Adipocyte (in vitro differentiated cells): ENCODE measurements at regions not wholly inside any gene's neighbourhood (a gene's known extent, or its start where the extent isn't known, plus 50 kb on each side); places are given as distances from the start of the nearest gene placed in this dataset.

Source experiments
- DNase-seq: peaks from one replicate; pipeline ENCODE4 v3.0.0-alpha.2; 2015; ENCODE audit warnings: low read depth
- H3K27me3 ChIP-seq: replicated peaks from 2 replicates; pipeline ENCODE4 v1.7.0; 2013; ENCODE audit warnings: mild to moderate bottlenecking, low read length, moderate library complexity; ENCODE audit not compliant: control insufficient read depth, insufficient read depth
- H3K36me3 ChIP-seq: 2 replicates; pipeline ENCODE4 v1.7.0; 2013; ENCODE audit warnings: low read length, mild to moderate bottlenecking, moderate library complexity; ENCODE audit not compliant: control insufficient read depth, insufficient read depth, severe bottlenecking
- H3K4me1 ChIP-seq: 2 replicates; pipeline ENCODE4 v1.7.0; 2013; ENCODE audit warnings: mild to moderate bottlenecking, low read length, moderate library complexity; ENCODE audit not compliant: control insufficient read depth, insufficient read depth
- H3K4me3 ChIP-seq: 2 replicates; pipeline ENCODE4 v1.7.0; 2013; ENCODE audit warnings: mild to moderate bottlenecking, low read length, moderate library complexity
- H3K9ac ChIP-seq: 2 replicates; pipeline ENCODE4 v1.7.0; 2013; ENCODE audit warnings: mild to moderate bottlenecking, low read length, moderate library complexity
- H3K9me3 ChIP-seq: 2 replicates; pipeline ENCODE4 v1.7.0; 2013; ENCODE audit warnings: mild to moderate bottlenecking, low read length, moderate library complexity; ENCODE audit not compliant: control insufficient read depth

- H3K4me3 ChIP-seq, result no peak overlapping the region
- H3K9me3 ChIP-seq, result no peaks in the 10 kb centered on the region
- H3K9ac ChIP-seq, result no peak overlapping the region
- peaks cover 52% of the 10 kb centered on the region for H3K27me3 ChIP-seq
- no peaks in the 10 kb centered on the region for H3K36me3 ChIP-seq
- DNase-seq, result no peak
- no peaks in the 10 kb centered on the region for H3K4me1 ChIP-seq
Measured at GRCh38 chr20:48314925-48315592, 512.7 kb downstream of the PREX1 start.

GRCh38 chr20:48313324-48313723 is 514.5 kb downstream of the PREX1 start:
- Histone ChIP-seq H3K9me3 (no peaks in the 10 kb centered on the region), H3K27me3 (peaks cover 52% of the 10 kb centered on the region), H3K4me1 (no peaks in the 10 kb centered on the region), H3K36me3 (no peaks in the 10 kb centered on the region), H3K9ac (no peak overlapping the region), H3K4me3 (no peak overlapping the region)
- no peak for DNase-seq

- H3K4me3 ChIP-seq, result no peak overlapping the region
- no peaks in the 10 kb centered on the region for H3K9me3 ChIP-seq
- no peaks in the 10 kb centered on the region for H3K4me1 ChIP-seq
Measured at GRCh38 chr20:48311956-48312355, 515.8 kb downstream of the PREX1 start.

GRCh38 chr20:48310305-48310704 is 517.5 kb downstream of the PREX1 start:
- H3K9ac ChIP-seq, result no peak overlapping the region
- peaks cover 44% of the 10 kb centered on the region for H3K27me3 ChIP-seq
- no peaks in the 10 kb centered on the region for H3K4me1 ChIP-seq
- no peaks in the 10 kb centered on the region for H3K36me3 ChIP-seq
- H3K9me3 ChIP-seq, result no peaks in the 10 kb centered on the region
- H3K4me3 ChIP-seq, result no peak overlapping the region
- DNase-seq, result no peak

More at GRCh38 chr20:48311956-48312355, 515.8 kb downstream of the PREX1 start:
- no peak for DNase-seq
- H3K36me3 ChIP-seq, result no peaks in the 10 kb centered on the region
- H3K27me3 ChIP-seq, result peaks cover 47% of the 10 kb centered on the region
- no peak overlapping the region for H3K9ac ChIP-seq

GRCh38 chr20:48309293-48309692 is 518.5 kb downstream of the PREX1 start:
- H3K36me3 ChIP-seq, result no peaks in the 10 kb centered on the region

GRCh38 chr20:48308882-48309281 is 518.9 kb downstream of the PREX1 start:
- H3K36me3 ChIP-seq, result no peaks in the 10 kb centered on the region
- no peaks in the 10 kb centered on the region for H3K9me3 ChIP-seq
- H3K9ac ChIP-seq, result no peak overlapping the region
- H3K4me1 ChIP-seq, result no peaks in the 10 kb centered on the region
- DNase-seq, result no peak
- peaks cover 47% of the 10 kb centered on the region for H3K27me3 ChIP-seq
- H3K4me3 ChIP-seq, result no peak overlapping the region

More at GRCh38 chr20:48309293-48309692, 518.5 kb downstream of the PREX1 start:
- Histone ChIP-seq H3K4me1 (no peaks in the 10 kb centered on the region), H3K4me3 (no peak overlapping the region), H3K27me3 (peaks cover 43% of the 10 kb centered on the region), H3K9ac (no peak overlapping the region), H3K9me3 (no peaks in the 10 kb centered on the region)
- no peak for DNase-seq

- no peaks in the 10 kb centered on the region for H3K4me1 ChIP-seq
- no peak for DNase-seq
- H3K36me3 ChIP-seq, result no peaks in the 10 kb centered on the region
- no peak overlapping the region for H3K9ac ChIP-seq
- H3K4me3 ChIP-seq, result no peak overlapping the region
- H3K27me3 ChIP-seq, result peaks cover 50% of the 10 kb centered on the region
- no peaks in the 10 kb centered on the region for H3K9me3 ChIP-seq
Measured at GRCh38 chr20:48308232-48308781, 519.5 kb downstream of the PREX1 start.

GRCh38 chr20:48307277-48307676 is 520.5 kb downstream of the PREX1 start:
- no peaks in the 10 kb centered on the region for H3K9me3 ChIP-seq
- DNase-seq, result no peak
- H3K4me3 ChIP-seq, result no peak overlapping the region
- no peaks in the 10 kb centered on the region for H3K36me3 ChIP-seq
- no peaks in the 10 kb centered on the region for H3K4me1 ChIP-seq
- peaks cover 52% of the 10 kb centered on the region for H3K27me3 ChIP-seq
- H3K9ac ChIP-seq, result no peak overlapping the region

GRCh38 chr20:48302844-48303542 is 517.7 kb upstream of the SULF2 start:
- Histone ChIP-seq H3K9ac (no peak overlapping the region), H3K4me3 (no peak overlapping the region), H3K27me3 (peaks cover 25% of the 10 kb centered on the region), H3K4me1 (no peaks in the 10 kb centered on the region), H3K9me3 (no peaks in the 10 kb centered on the region), H3K36me3 (no peaks in the 10 kb centered on the region)
- DNase-seq, result no peak

- DNase-seq, result no peak
- no peak overlapping the region for H3K4me3 ChIP-seq
- H3K36me3 ChIP-seq, result no peaks in the 10 kb centered on the region
- H3K9me3 ChIP-seq, result no peaks in the 10 kb centered on the region
- peaks cover 22% of the 10 kb centered on the region for H3K27me3 ChIP-seq
- no peak overlapping the region for H3K9ac ChIP-seq
- no peaks in the 10 kb centered on the region for H3K4me1 ChIP-seq
Measured at GRCh38 chr20:48302149-48302548, 516.9 kb upstream of the SULF2 start.

GRCh38 chr20:48301189-48301588 is 515.9 kb upstream of the SULF2 start:
- no peak for DNase-seq
- no peak overlapping the region for H3K9ac ChIP-seq

More at GRCh38 chr20:48301189-48301588, 515.9 kb upstream of the SULF2 start:
- Histone ChIP-seq H3K4me1 (peaks cover 1% of the 10 kb centered on the region), H3K36me3 (no peaks in the 10 kb centered on the region), H3K4me3 (no peak overlapping the region), H3K9me3 (no peaks in the 10 kb centered on the region), H3K27me3 (peaks cover 18% of the 10 kb centered on the region)
